Parathyroid adenoma (tissue), 2 donors: ENCODE measurements at regions not wholly inside any gene's neighbourhood (a gene's known extent, or its start where the extent isn't known, plus 50 kb on each side); places are given as distances from the start of the nearest gene placed in this dataset.

Experiments used
- H2AFZ ChIP-seq: fragments of 300-600 bp; sonication (generic); one replicate; pipeline ENCODE4 v1.7.0; 2017; ENCODE audit warnings: antibody characterized with exemption, mild to moderate bottlenecking
- H3K27ac ChIP-seq: fragments of 300-600 bp; sonication (generic); one replicate; pipeline ENCODE4 v1.7.0; 2017
- H3K27me3 ChIP-seq: fragments of 300-600 bp; sonication (generic); one replicate; pipeline ENCODE4 v1.7.0; 2017; ENCODE audit warnings: low read length; ENCODE audit not compliant: control insufficient read depth, insufficient read depth
- H3K36me3 ChIP-seq: fragments of 300-600 bp; sonication (generic); one replicate; pipeline ENCODE4 v1.7.0; 2017; ENCODE audit warnings: low read length; ENCODE audit not compliant: control insufficient read depth, insufficient read depth
- H3K4me1 ChIP-seq: fragments of 300-600 bp; sonication (generic); one replicate; pipeline ENCODE4 v1.7.0; 2017; ENCODE audit warnings: control low read depth
- H3K4me2 ChIP-seq: fragments of 300-600 bp; sonication (generic); one replicate; pipeline ENCODE4 v1.7.0; 2017; ENCODE audit warnings: low read length
- H3K4me3 ChIP-seq: fragments of 300-600 bp; sonication (generic); one replicate; pipeline ENCODE4 v1.7.0; 2017; ENCODE audit warnings: low read depth, low read length
- H3K79me2 ChIP-seq: fragments of 300-600 bp; sonication (generic); one replicate; pipeline ENCODE4 v1.7.0; 2017; ENCODE audit warnings: control low read depth
- H3K9ac ChIP-seq: fragments of 300-600 bp; sonication (generic); one replicate; pipeline ENCODE4 v1.7.0; 2017; ENCODE audit warnings: mild to moderate bottlenecking
- H3K9me3 ChIP-seq: fragments of 300-600 bp; sonication (generic); one replicate; pipeline ENCODE4 v1.7.0; 2017; ENCODE audit warnings: low read length; ENCODE audit not compliant: control insufficient read depth
- TF ChIP-seq, protein P1 (sequence below): fragments of 300-600 bp; sonication (generic); IDR thresholded peaks from one replicate; pipeline ENCODE4 v1.7.0; 2017; ENCODE audit warnings: antibody characterized with exemption, mild to moderate bottlenecking
- donor health status: primary hyperparathyroidism.

DNA sequence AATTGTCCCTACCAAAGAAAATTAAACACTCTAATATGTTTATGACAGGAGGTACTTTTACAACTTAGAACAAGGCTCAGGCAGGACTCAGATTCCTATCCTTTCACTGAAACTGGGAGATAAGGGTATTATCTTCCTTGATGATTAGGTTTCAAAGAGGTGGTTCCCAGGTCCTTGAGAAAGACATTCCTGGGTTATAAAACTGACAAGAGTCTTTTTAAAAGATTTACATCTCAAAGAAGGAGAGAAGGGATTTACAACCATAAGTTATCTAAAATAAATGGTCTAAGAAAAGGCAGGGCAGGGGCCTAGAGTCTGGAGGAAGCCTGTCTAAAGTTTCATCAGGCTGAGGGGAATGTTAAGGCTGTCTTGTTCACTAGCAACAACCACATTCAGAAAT is 1492.5 kb downstream of the HACE1 start:
- Histone ChIP-seq H3K79me2 (no peaks in the 10 kb centered on the region), H2AFZ (no peak overlapping the region), H3K36me3 (no peaks in the 10 kb centered on the region), H3K27me3 (no peaks in the 10 kb centered on the region), H3K9ac (no peak overlapping the region), H3K9me3 (no peaks in the 10 kb centered on the region), H3K27ac (no peak overlapping the region), H3K4me2 (no peak overlapping the region), H3K4me1 (no peaks in the 10 kb centered on the region), H3K4me3 (no peak overlapping the region)
- TF ChIP-seq, protein P1, sequence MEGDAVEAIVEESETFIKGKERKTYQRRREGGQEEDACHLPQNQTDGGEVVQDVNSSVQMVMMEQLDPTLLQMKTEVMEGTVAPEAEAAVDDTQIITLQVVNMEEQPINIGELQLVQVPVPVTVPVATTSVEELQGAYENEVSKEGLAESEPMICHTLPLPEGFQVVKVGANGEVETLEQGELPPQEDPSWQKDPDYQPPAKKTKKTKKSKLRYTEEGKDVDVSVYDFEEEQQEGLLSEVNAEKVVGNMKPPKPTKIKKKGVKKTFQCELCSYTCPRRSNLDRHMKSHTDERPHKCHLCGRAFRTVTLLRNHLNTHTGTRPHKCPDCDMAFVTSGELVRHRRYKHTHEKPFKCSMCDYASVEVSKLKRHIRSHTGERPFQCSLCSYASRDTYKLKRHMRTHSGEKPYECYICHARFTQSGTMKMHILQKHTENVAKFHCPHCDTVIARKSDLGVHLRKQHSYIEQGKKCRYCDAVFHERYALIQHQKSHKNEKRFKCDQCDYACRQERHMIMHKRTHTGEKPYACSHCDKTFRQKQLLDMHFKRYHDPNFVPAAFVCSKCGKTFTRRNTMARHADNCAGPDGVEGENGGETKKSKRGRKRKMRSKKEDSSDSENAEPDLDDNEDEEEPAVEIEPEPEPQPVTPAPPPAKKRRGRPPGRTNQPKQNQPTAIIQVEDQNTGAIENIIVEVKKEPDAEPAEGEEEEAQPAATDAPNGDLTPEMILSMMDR = no peak

DNA sequence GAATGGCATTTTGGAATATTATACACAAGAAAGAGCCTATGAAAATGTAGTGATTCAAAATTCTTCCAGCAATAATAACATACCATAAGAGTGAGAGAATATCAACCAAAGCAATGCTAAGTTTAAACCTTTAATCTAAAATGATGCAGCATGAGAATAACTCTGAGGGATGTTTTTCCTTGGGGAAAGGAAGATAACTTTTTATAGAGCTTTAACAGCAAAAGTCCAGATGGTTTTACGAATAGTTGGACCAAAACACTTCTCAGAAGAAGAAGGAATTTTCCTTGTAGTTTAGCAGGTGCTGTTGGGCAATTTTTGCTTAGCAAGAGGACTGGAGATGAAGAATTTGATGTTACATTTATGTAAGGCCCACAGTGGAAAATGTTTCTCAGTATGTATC is 1503.2 kb downstream of the HACE1 start:
- H3K27ac ChIP-seq = no peak overlapping the region
- no peaks in the 10 kb centered on the region for H3K36me3 ChIP-seq
- no peak overlapping the region for H2AFZ ChIP-seq
- H3K9ac ChIP-seq = no peak overlapping the region
- TF ChIP-seq, protein P1 = no peak
- H3K4me3 ChIP-seq = no peak overlapping the region
- H3K79me2 ChIP-seq = no peaks in the 10 kb centered on the region
- H3K4me1 ChIP-seq = no peaks in the 10 kb centered on the region
- no peak overlapping the region for H3K4me2 ChIP-seq
- no peaks in the 10 kb centered on the region for H3K9me3 ChIP-seq
- no peaks in the 10 kb centered on the region for H3K27me3 ChIP-seq

DNA sequence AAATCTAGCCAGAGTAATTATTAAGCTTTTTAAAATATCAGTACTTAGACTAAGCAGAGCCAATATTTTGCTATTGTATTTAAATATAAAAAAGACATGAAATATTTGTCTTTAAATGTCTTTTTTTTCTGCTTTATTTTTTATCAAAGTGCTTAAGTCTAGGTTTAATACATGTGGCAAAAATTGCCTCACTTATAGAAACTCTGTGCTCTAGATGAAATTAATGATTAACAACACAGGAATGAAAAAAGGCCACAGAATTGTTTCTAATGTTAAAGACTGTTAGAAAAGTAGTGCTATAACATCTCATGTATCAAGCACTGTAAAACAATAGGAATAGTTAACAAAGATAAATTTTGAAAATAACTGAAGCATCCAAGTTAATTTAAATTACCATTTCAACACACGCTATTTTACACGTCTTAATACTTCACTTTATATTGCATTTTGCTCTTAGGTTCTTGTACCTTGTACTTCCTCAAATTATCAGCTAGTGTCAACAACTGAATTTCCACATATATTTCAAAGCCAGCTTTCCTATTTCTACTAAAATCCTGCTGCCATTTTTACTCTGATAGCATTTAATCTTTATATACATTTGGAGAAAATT is 1515.1 kb downstream of the HACE1 start:
- Histone ChIP-seq H3K27me3 (no peaks in the 10 kb centered on the region), H2AFZ (no peak overlapping the region), H3K4me1 (no peaks in the 10 kb centered on the region), H3K4me3 (no peak overlapping the region), H3K4me2 (no peak overlapping the region), H3K79me2 (no peaks in the 10 kb centered on the region), H3K36me3 (no peaks in the 10 kb centered on the region), H3K9ac (no peak overlapping the region), H3K9me3 (no peaks in the 10 kb centered on the region), H3K27ac (no peak overlapping the region)
- TF ChIP-seq, protein P1 = no peak

DNA sequence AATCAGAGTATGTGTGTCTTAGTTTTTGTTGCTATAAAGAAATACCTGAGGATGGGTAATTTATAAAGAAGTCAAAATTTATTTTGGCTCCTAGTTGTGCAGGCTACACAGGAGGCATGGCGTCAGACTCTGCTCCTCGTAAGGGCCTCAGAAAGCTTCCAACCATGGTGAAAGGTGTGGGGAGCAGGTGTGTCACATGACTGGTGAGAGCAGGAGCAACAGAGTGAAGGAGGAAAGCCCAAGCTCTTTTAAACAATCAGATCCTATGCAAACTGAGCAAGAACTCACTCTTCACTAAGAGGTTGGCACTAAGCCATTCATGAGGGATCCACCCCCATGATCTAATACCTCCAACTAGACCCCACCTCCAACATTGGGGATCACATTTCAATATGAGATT is 1524.3 kb downstream of the HACE1 start:
- TF ChIP-seq, protein P1 = no peak
- no peaks in the 10 kb centered on the region for H3K36me3 ChIP-seq
- no peak overlapping the region for H3K27ac ChIP-seq
- no peaks in the 10 kb centered on the region for H3K27me3 ChIP-seq
- no peak overlapping the region for H3K4me3 ChIP-seq
- no peaks in the 10 kb centered on the region for H3K79me2 ChIP-seq
- H3K9me3 ChIP-seq = no peaks in the 10 kb centered on the region
- H3K4me2 ChIP-seq = no peak overlapping the region
- H2AFZ ChIP-seq = no peak overlapping the region
- no peak overlapping the region for H3K9ac ChIP-seq
- no peaks in the 10 kb centered on the region for H3K4me1 ChIP-seq
